GM19468 (cell line): ENCODE measurements at regions not wholly inside any gene's neighbourhood (a gene's known extent, or its start where the extent isn't known, plus 50 kb on each side); places are given as distances from the start of the nearest gene placed in this dataset.

ENCODE experiments used
- ATAC-seq: cut with Tn5 transposase; IDR thresholded peaks from one replicate; pipeline ENCODE4 v1.9.1; 2021; ENCODE audit warnings: mild to moderate bottlenecking, moderate library complexity, moderate number of reproducible peaks; ENCODE audit not compliant: unreplicated experiment; ENCODE audit errors: extremely low read depth

GRCh38 chr9:129323999-129324553 is 146.0 kb upstream of the IER5L start:
- no peak for ATAC-seq

- no peak for ATAC-seq
These were observed 145.4 kb upstream of the IER5L start for GRCh38 chr9:129323376-129323998.

GRCh38 chr9:129322641-129323375 is 144.7 kb upstream of the IER5L start:
- no peak for ATAC-seq

- no peak for ATAC-seq
These were observed 144.1 kb upstream of the IER5L start for GRCh38 chr9:129322022-129322621.

- no peak for ATAC-seq
These were observed 143.4 kb upstream of the IER5L start for GRCh38 chr9:129321286-129322021.

GRCh38 chr9:129320575-129321285 is 142.7 kb upstream of the IER5L start:
- ATAC-seq: no peak

- ATAC-seq: no peak
These were observed 141.9 kb upstream of the IER5L start for GRCh38 chr9:129319938-129320481.

- no peak for ATAC-seq
These were observed 141.2 kb upstream of the IER5L start for GRCh38 chr9:129319076-129319937.

- ATAC-seq: no peak
These were observed 140.3 kb upstream of the IER5L start for GRCh38 chr9:129318121-129319075.

GRCh38 chr9:129317179-129318011 is 139.3 kb upstream of the IER5L start:
- ATAC-seq: no peak

GRCh38 chr9:129316281-129317030 is 138.4 kb upstream of the IER5L start:
- ATAC-seq: no peak

- ATAC-seq: no peak
These were observed 135.4 kb upstream of the IER5L start for GRCh38 chr9:129313331-129313955.

GRCh38 chr9:129312251-129313122 is 134.4 kb upstream of the IER5L start:
- ATAC-seq: no peak

GRCh38 chr9:129311643-129312042 is 133.6 kb upstream of the IER5L start:
- no peak for ATAC-seq
